ENCODE measurements at regions not wholly inside any gene's neighbourhood (a gene's known extent, or its start where the extent isn't known, plus 50 kb on each side); places are given as distances from the start of the nearest gene placed in this dataset.

GRCh38 chr12:46998811-46999368 is 80.5 kb upstream of the PCED1B start:
- Mint-ChIP-seq H3K27me3 (ENCODE audit: low read depth in 2 of 2) (peaks cover 7 to 21% of the 10 kb centered on the region in 2 donors), H3K4me1 (no peaks in the 10 kb centered on the region)

GRCh38 chr12:47004634-47005033 is 74.8 kb upstream of the PCED1B start:
- no peak for ATAC-seq
- no peaks in the 10 kb centered on the region for H3K4me1 ChIP-seq (ENCODE audit: control insufficient read depth, insufficient read depth, low read length)
- Mint-ChIP-seq H3K36me3 (no peaks in the 10 kb centered on the region), H3K9me3 (no peaks in the 10 kb centered on the region), H3K4me1 (no peaks in the 10 kb centered on the region), H3K4me3 (no peak overlapping the region), H3K27ac (no peak overlapping the region), H3K27me3 (ENCODE audit: low read depth in 2 of 2) (peaks cover 19 to 48% of the 10 kb centered on the region in 2 donors)
- no peak for TF ChIP-seq CTCF (IDR thresholded peaks at IDR 0.05)
- peaks cover 2% of the 10 kb centered on the region for H3K27me3 ChIP-seq (ENCODE audit: control insufficient read depth, insufficient read depth, low read length)
- H3K4me3 ChIP-seq (ENCODE audit: low read length) = no peak overlapping the region
- no peak for DNase-seq
- H3K27ac ChIP-seq (ENCODE audit: low read length) = no peak overlapping the region
- intact Hi-C loops (cut with micrococcal nuclease) = no loop called here
- WGBS (ENCODE audit: insufficient coverage) = 80% methylated on average over 2 of the region's 2 CpGs
- no peaks in the 10 kb centered on the region for H3K9me3 ChIP-seq (ENCODE audit: control insufficient read depth, insufficient read depth, low read length)
- H3K36me3 ChIP-seq (ENCODE audit: control insufficient read depth, insufficient read depth, low read length) = no peaks in the 10 kb centered on the region

More at GRCh38 chr12:46998811-46999368, 80.5 kb upstream of the PCED1B start:
- H3K36me3 ChIP-seq (ENCODE audit: control insufficient read depth, insufficient read depth, low read length) = no peaks in the 10 kb centered on the region
- no peak overlapping the region for H3K27ac ChIP-seq (ENCODE audit: low read length)
- no peaks in the 10 kb centered on the region for H3K9me3 ChIP-seq (ENCODE audit: control insufficient read depth, insufficient read depth, low read length)
- intact Hi-C loops (cut with micrococcal nuclease) = no loop called here
- Mint-ChIP-seq H3K36me3 (no peaks in the 10 kb centered on the region), H3K9me3 (no peaks in the 10 kb centered on the region), H3K4me3 (no peak overlapping the region), H3K27ac (no peak overlapping the region)
- 83% methylated on average over 2 of the region's 5 CpGs for WGBS (ENCODE audit: insufficient coverage)
- no peak overlapping the region for H3K4me3 ChIP-seq (ENCODE audit: low read length)
- DNase-seq = no peak
- H3K27me3 ChIP-seq (ENCODE audit: control insufficient read depth, insufficient read depth, low read length) = no peaks in the 10 kb centered on the region
- ATAC-seq = no peak
- H3K4me1 ChIP-seq (ENCODE audit: control insufficient read depth, insufficient read depth, low read length) = no peaks in the 10 kb centered on the region
- no peak for TF ChIP-seq CTCF (IDR thresholded peaks at IDR 0.05)

GRCh38 chr12:47007048-47007447 is 72.4 kb upstream of the PCED1B start:
- Mint-ChIP-seq H3K9me3 (no peaks in the 10 kb centered on the region), H3K36me3 (no peaks in the 10 kb centered on the region), H3K27me3 (ENCODE audit: low read depth in 2 of 2) (peaks cover 16 to 43% of the 10 kb centered on the region in 2 donors), H3K4me3 (no peak overlapping the region), H3K27ac (no peak overlapping the region), H3K4me1 (no peaks in the 10 kb centered on the region)
- H3K36me3 ChIP-seq (ENCODE audit: control insufficient read depth, insufficient read depth, low read length) = no peaks in the 10 kb centered on the region
- DNase-seq (no peak), ATAC-seq (no peak)
- no peak overlapping the region for H3K4me3 ChIP-seq (ENCODE audit: low read length)
- no peak for TF ChIP-seq CTCF (IDR thresholded peaks at IDR 0.05)
- no peaks in the 10 kb centered on the region for H3K9me3 ChIP-seq (ENCODE audit: control insufficient read depth, insufficient read depth, low read length)
- 84% methylated on average over 2 of the region's 3 CpGs for WGBS (ENCODE audit: insufficient coverage)
- H3K27ac ChIP-seq (ENCODE audit: low read length) = no peak overlapping the region
- intact Hi-C loops (cut with micrococcal nuclease) = no loop called here
- peaks cover 2% of the 10 kb centered on the region for H3K27me3 ChIP-seq (ENCODE audit: control insufficient read depth, insufficient read depth, low read length)
- no peaks in the 10 kb centered on the region for H3K4me1 ChIP-seq (ENCODE audit: control insufficient read depth, insufficient read depth, low read length)

GRCh38 chr12:47012552-47012951 is 66.9 kb upstream of the PCED1B start:
- no peak for DNase-seq
- Histone ChIP-seq H3K4me3 (ENCODE audit: low read length) (no peak overlapping the region), H3K36me3 (ENCODE audit: control insufficient read depth, insufficient read depth, low read length) (no peaks in the 10 kb centered on the region), H3K27ac (ENCODE audit: low read length) (no peak overlapping the region), H3K9me3 (ENCODE audit: control insufficient read depth, insufficient read depth, low read length) (no peaks in the 10 kb centered on the region), H3K27me3 (ENCODE audit: control insufficient read depth, insufficient read depth, low read length) (peaks cover 3% of the 10 kb centered on the region), H3K4me1 (ENCODE audit: control insufficient read depth, insufficient read depth, low read length) (no peaks in the 10 kb centered on the region)
- Mint-ChIP-seq H3K4me1 (no peaks in the 10 kb centered on the region), H3K4me3 (no peak overlapping the region), H3K27me3 (ENCODE audit: low read depth in 2 of 2) (peaks cover 20 to 38% of the 10 kb centered on the region in 2 donors), H3K36me3 (no peaks in the 10 kb centered on the region), H3K9me3 (no peaks in the 10 kb centered on the region), H3K27ac (no peak overlapping the region)
- ATAC-seq = no peak
- TF ChIP-seq CTCF (IDR thresholded peaks at IDR 0.05) = no peak
- 91% methylated on average over 1 of the region's 1 CpG for WGBS (ENCODE audit: insufficient coverage)
- intact Hi-C loops (cut with micrococcal nuclease) = no loop called here

Data from natural killer cell (primary cell).